ENCODE measurements at regions not wholly inside any gene's neighbourhood (a gene's known extent, or its start where the extent isn't known, plus 50 kb on each side); places are given as distances from the start of the nearest gene placed in this dataset.

- no peak for DNase-seq
- Histone ChIP-seq H4K20me1 (ENCODE audit: low read length) (no peaks in the 10 kb centered on the region), H3K9ac (ENCODE audit: low read length) (no peak overlapping the region), H3F3A (ENCODE audit: low read length, unreplicated experiment) (no peaks in the 10 kb centered on the region), H3K9me3 (ENCODE audit: low read length) (no peaks in the 10 kb centered on the region), H3K4me3 (ENCODE audit: low read length) (no peak overlapping the region), H3K27me3 (ENCODE audit: low read length) (no peaks in the 10 kb centered on the region), H3K27ac (ENCODE audit: low read length) (no peak overlapping the region), H3K36me3 (ENCODE audit: low read depth, low read length) (no peaks in the 10 kb centered on the region), H2AFZ (ENCODE audit: low read length) (no peak overlapping the region), H3K79me2 (ENCODE audit: low read length) (no peaks in the 10 kb centered on the region), H3K4me2 (ENCODE audit: low read length) (no peak overlapping the region), H3K4me1 (ENCODE audit: insufficient read depth, low read length) (no peaks in the 10 kb centered on the region), H3K9me2 (replicated peaks; ENCODE audit: low read length) (no peaks in the 10 kb centered on the region)
- intact Hi-C loops (cut with micrococcal nuclease) = no loop called here
- BruUV-seq (replicated peaks) = no TSS peak
- CTCF ChIA-PET = no interaction called here
- TF ChIP-seq EZH2phosphoT487 (IDR thresholded peaks at IDR 0.05; ENCODE audit: borderline replicate concordance, low read length) (no peak), CTCF (conservative IDR thresholded peaks at IDR 0.05; ENCODE audit: low read depth, low read length) (no peak), EZH2 (IDR thresholded peaks at IDR 0.05; ENCODE audit: low read length, unreplicated experiment) (no peak)
- POLR2A ChIA-PET (ENCODE audit: unreplicated experiment) = no interaction called here
- no peak for ATAC-seq
Observed at GRCh38 chr11:98545544-98546175, 475.1 kb upstream of the CNTN5 start.

- H3K27me3 ChIP-seq (ENCODE audit: low read length) = no peaks in the 10 kb centered on the region
- no peak overlapping the region for H2AFZ ChIP-seq (ENCODE audit: low read length)
- no peaks in the 10 kb centered on the region for H3K9me2 ChIP-seq (replicated peaks; ENCODE audit: low read length)
- H3K4me1 ChIP-seq (ENCODE audit: insufficient read depth, low read length) = no peaks in the 10 kb centered on the region
- intact Hi-C loops (cut with micrococcal nuclease) = no loop called here
- ATAC-seq = no peak
- no peaks in the 10 kb centered on the region for H3K36me3 ChIP-seq (ENCODE audit: low read depth, low read length)
- BruUV-seq (replicated peaks) = no TSS peak
- no peak for TF ChIP-seq CTCF (conservative IDR thresholded peaks at IDR 0.05; ENCODE audit: low read depth, low read length)
- TF ChIP-seq EZH2phosphoT487 (IDR thresholded peaks at IDR 0.05; ENCODE audit: borderline replicate concordance, low read length) = no peak
- TF ChIP-seq EZH2 (IDR thresholded peaks at IDR 0.05; ENCODE audit: low read length, unreplicated experiment) = no peak
- DNase-seq = no peak
- H4K20me1 ChIP-seq (ENCODE audit: low read length) = no peaks in the 10 kb centered on the region
- ChIA-PET CTCF (no interaction called here), POLR2A (ENCODE audit: unreplicated experiment) (no interaction called here)
- no peak overlapping the region for H3K27ac ChIP-seq (ENCODE audit: low read length)
- no peaks in the 10 kb centered on the region for H3F3A ChIP-seq (ENCODE audit: low read length, unreplicated experiment)
- H3K9me3 ChIP-seq (ENCODE audit: low read length) = no peaks in the 10 kb centered on the region
- no peak overlapping the region for H3K4me3 ChIP-seq (ENCODE audit: low read length)
- no peaks in the 10 kb centered on the region for H3K79me2 ChIP-seq (ENCODE audit: low read length)
- no peak overlapping the region for H3K9ac ChIP-seq (ENCODE audit: low read length)
- H3K4me2 ChIP-seq (ENCODE audit: low read length) = no peak overlapping the region
Observed at GRCh38 chr11:98549571-98549970, 471.2 kb upstream of the CNTN5 start.

GRCh38 chr11:98559961-98560360 is 460.8 kb upstream of the CNTN5 start:
- H3F3A ChIP-seq (ENCODE audit: low read length, unreplicated experiment) = no peaks in the 10 kb centered on the region
- no peaks in the 10 kb centered on the region for H3K79me2 ChIP-seq (ENCODE audit: low read length)
- ChIA-PET CTCF (no interaction called here), POLR2A (ENCODE audit: unreplicated experiment) (no interaction called here)
- H3K9ac ChIP-seq (ENCODE audit: low read length) = no peak overlapping the region
- no peaks in the 10 kb centered on the region for H3K9me2 ChIP-seq (replicated peaks; ENCODE audit: low read length)
- no peak overlapping the region for H3K4me3 ChIP-seq (ENCODE audit: low read length)
- no TSS peak for BruUV-seq (replicated peaks)
- no peaks in the 10 kb centered on the region for H3K4me1 ChIP-seq (ENCODE audit: insufficient read depth, low read length)
- 0 out of 2 replicates have a peak, but pooled peaks cover 3% of the 10 kb centered on the region for H3K9me3 ChIP-seq (ENCODE audit: low read length)
- no peak for DNase-seq
- no peak overlapping the region for H3K4me2 ChIP-seq (ENCODE audit: low read length)
- ATAC-seq = no peak
- TF ChIP-seq EZH2 (IDR thresholded peaks at IDR 0.05; ENCODE audit: low read length, unreplicated experiment) = no peak
- no peak for TF ChIP-seq EZH2phosphoT487 (IDR thresholded peaks at IDR 0.05; ENCODE audit: borderline replicate concordance, low read length)
- TF ChIP-seq CTCF (conservative IDR thresholded peaks at IDR 0.05; ENCODE audit: low read depth, low read length) = no peak
- no peak overlapping the region for H3K27ac ChIP-seq (ENCODE audit: low read length)
- H3K27me3 ChIP-seq (ENCODE audit: low read length) = peaks cover 10% of the 10 kb centered on the region; the same call in 1 of the 2 replicates
- H4K20me1 ChIP-seq (ENCODE audit: low read length) = no peaks in the 10 kb centered on the region
- intact Hi-C loops (cut with micrococcal nuclease) = no loop called here
- no peak overlapping the region for H2AFZ ChIP-seq (ENCODE audit: low read length)
- no peaks in the 10 kb centered on the region for H3K36me3 ChIP-seq (ENCODE audit: low read depth, low read length)
